Adrenal gland (tissue), 5 donors: ENCODE measurements at regions not wholly inside any gene's neighbourhood (a gene's known extent, or its start where the extent isn't known, plus 50 kb on each side); places are given as distances from the start of the nearest gene placed in this dataset.

Experiments
- POLR2A ChIP-seq, 2 donors: fragments of 450-650 bp; IDR thresholded peaks; one replicate each; pipeline ENCODE4 v1.6.1; 2017; ENCODE audit warnings: antibody characterized with exemption in 2 of 2, mild to moderate bottlenecking in 2 of 2, moderate library complexity in 1 of 2
- TF ChIP-seq, protein P1 (sequence below), 6 experiments: fragments of 450-650 bp in 4 of 6; fragments of 200-600 bp in 2 of 6; sonication (generic) in 1 of 6; IDR thresholded peaks; 1 replicate in 5 of 6; 2 replicates in 1 of 6; pipeline versions ENCODE4 v1.5.1 to v1.8.0; 2016 to 2021; ENCODE audit warnings: antibody characterized with exemption in 6 of 6, mild to moderate bottlenecking in 2 of 6, moderate library complexity in 1 of 6
- donor health status: DM: no; HTN: no; CAD: no.

DNA sequence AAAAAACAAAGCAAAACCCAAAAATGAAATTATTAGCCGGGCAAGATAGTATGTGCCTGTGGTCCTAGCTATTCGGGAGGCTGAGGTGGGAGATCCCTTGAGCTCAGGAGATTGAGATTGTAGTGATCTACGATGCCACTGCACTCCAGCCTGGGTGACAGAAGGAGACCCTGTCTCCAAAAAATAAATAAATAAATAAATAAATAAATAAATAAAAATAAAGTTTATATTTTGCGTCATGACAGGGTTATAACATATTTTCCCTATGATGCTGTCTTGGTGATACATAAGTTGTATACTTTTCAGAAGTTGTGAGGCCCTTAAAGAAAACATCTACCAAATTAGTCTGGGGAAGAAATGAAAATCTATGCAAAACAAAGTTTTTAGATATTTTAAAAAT, 94.5 kb upstream of the MKLN1 start:
- no peak for TF ChIP-seq POLR2A (IDR thresholded peaks at IDR 0.05)
- TF ChIP-seq, protein P1, sequence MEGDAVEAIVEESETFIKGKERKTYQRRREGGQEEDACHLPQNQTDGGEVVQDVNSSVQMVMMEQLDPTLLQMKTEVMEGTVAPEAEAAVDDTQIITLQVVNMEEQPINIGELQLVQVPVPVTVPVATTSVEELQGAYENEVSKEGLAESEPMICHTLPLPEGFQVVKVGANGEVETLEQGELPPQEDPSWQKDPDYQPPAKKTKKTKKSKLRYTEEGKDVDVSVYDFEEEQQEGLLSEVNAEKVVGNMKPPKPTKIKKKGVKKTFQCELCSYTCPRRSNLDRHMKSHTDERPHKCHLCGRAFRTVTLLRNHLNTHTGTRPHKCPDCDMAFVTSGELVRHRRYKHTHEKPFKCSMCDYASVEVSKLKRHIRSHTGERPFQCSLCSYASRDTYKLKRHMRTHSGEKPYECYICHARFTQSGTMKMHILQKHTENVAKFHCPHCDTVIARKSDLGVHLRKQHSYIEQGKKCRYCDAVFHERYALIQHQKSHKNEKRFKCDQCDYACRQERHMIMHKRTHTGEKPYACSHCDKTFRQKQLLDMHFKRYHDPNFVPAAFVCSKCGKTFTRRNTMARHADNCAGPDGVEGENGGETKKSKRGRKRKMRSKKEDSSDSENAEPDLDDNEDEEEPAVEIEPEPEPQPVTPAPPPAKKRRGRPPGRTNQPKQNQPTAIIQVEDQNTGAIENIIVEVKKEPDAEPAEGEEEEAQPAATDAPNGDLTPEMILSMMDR (IDR thresholded peaks at IDR 0.05) = no peak
